Endothelial cell of umbilical vein (primary cell): ENCODE measurements at regions not wholly inside any gene's neighbourhood (a gene's known extent, or its start where the extent isn't known, plus 50 kb on each side); places are given as distances from the start of the nearest gene placed in this dataset.
"Not testable (repeated sequence)": the region's sequence is repeated elsewhere in the genome, so short reads cannot be mapped to it uniquely, and the experiment has no call there.

Experiments used
- BruUV-seq: library from RNA; stranded (reverse); fragments of 400-500 nt; replicated peaks from 2 replicates; lab custom pipeline; 2021; lab: Mats Ljungman, UMichigan
- CTCF ChIA-PET: fragments of 300-600, 350-600 bp; sonication (Branson Sonifier 250); formaldehyde crosslinking; loops from one replicate; lab custom pipeline; 2021; ENCODE audit warnings: antibody characterized with exemption, inconsistent platforms; lab: Charles Lee
- POLR2A ChIA-PET: fragments of 300-600, 350-600 bp; sonication (Branson Sonifier 250); formaldehyde crosslinking; loops from one replicate; lab custom pipeline; 2021; ENCODE audit warnings: antibody characterized with exemption, inconsistent platforms; lab: Charles Lee
- DNase-seq: peaks from one replicate; pipeline ENCODE4 v3.0.0-alpha.2; 2011; ENCODE audit warnings: low read depth, low spot score
- FAIRE-seq: peaks from 2 replicates; lab custom pipeline; 2011; peaks lifted over from hg19 to GRCh38; lab: Jason Lieb, UNC
- H2AFZ ChIP-seq: 2 replicates; pipeline ENCODE4 v1.6.0; 2012; ENCODE audit warnings: low read depth, low read length, control low read depth, inconsistent platforms
- H3K27ac ChIP-seq: 2 replicates; pipeline ENCODE4 v1.5.1; 2011; ENCODE audit warnings: low read depth, mild to moderate bottlenecking, control low read depth, low read length, moderate library complexity; ENCODE audit not compliant: insufficient read depth
- H3K27me3 ChIP-seq, 2 experiments: 2 replicates each; pipeline versions ENCODE4 v1.6.0 to v1.6.1; 2011; ENCODE audit warnings: low read length in 2 of 2, mixed read lengths in 1 of 2; ENCODE audit not compliant: control insufficient read depth in 2 of 2, insufficient read depth in 2 of 2
- H3K36me3 ChIP-seq, 2 experiments: 2 replicates in 1 of 2; 3 replicates in 1 of 2; pipeline ENCODE4 v1.5.1; 2011; ENCODE audit warnings: low read length in 2 of 2, mild to moderate bottlenecking in 1 of 2, moderate library complexity in 1 of 2; ENCODE audit not compliant: control insufficient read depth in 2 of 2, insufficient read depth in 2 of 2; ENCODE audit errors: extremely low read depth in 1 of 2
- H3K4me1 ChIP-seq: 3 replicates; pipeline ENCODE4 v1.5.1; 2011; ENCODE audit warnings: mild to moderate bottlenecking, low read length; ENCODE audit not compliant: control insufficient read depth, insufficient read depth; ENCODE audit errors: extremely low read depth
- H3K4me2 ChIP-seq: 2 replicates; pipeline ENCODE4 v1.6.1; 2011; ENCODE audit warnings: low read length, control low read depth, mixed read lengths; ENCODE audit not compliant: insufficient read depth
- H3K4me3 ChIP-seq, 3 experiments: fragments of 200-600 bp in 1 of 3; sonication (generic), shearing (Covaris generic) in 1 of 3; replicated peaks in 1 of 3; 2 replicates each; pipeline ENCODE4 v1.5.1; 2011 to 2016; ENCODE audit warnings: control low read depth in 3 of 3, low read length in 3 of 3, mild to moderate bottlenecking in 2 of 3, inconsistent platforms in 1 of 3, low read depth in 1 of 3, moderate library complexity in 1 of 3; ENCODE audit not compliant: insufficient read depth in 1 of 3
- H3K79me2 ChIP-seq: 2 replicates; pipeline ENCODE4 v1.6.0; 2012; ENCODE audit warnings: low read length, inconsistent platforms; ENCODE audit not compliant: control insufficient read depth, insufficient read depth
- H3K9ac ChIP-seq: replicated peaks from 2 replicates; pipeline ENCODE3; 2011; ENCODE audit warnings: low read length, control low read depth; ENCODE audit not compliant: insufficient read depth; ENCODE audit errors: extremely low read depth
- H3K9me1 ChIP-seq: replicated peaks from 3 replicates; pipeline ENCODE4 v1.6.0; 2011; ENCODE audit warnings: mild to moderate bottlenecking, low read length; ENCODE audit not compliant: control insufficient read depth, insufficient read depth; ENCODE audit errors: extremely low read depth
- H3K9me3 ChIP-seq: replicated peaks from 2 replicates; pipeline ENCODE4 v1.5.1; 2012; ENCODE audit warnings: low read length, inconsistent platforms; ENCODE audit not compliant: control insufficient read depth, insufficient read depth
- H4K20me1 ChIP-seq: replicated peaks from 2 replicates; pipeline ENCODE3; 2011; ENCODE audit warnings: mild to moderate bottlenecking, low read length; ENCODE audit not compliant: control insufficient read depth, insufficient read depth; ENCODE audit errors: extremely low read depth
- EZH2 ChIP-seq: IDR thresholded peaks from 2 replicates; pipeline ENCODE4 v1.6.1; 2012; ENCODE audit warnings: borderline replicate concordance, low read depth, mild to moderate bottlenecking, moderate library complexity, low read length, inconsistent platforms; ENCODE audit not compliant: severe bottlenecking
- MYC ChIP-seq: IDR thresholded peaks from one replicate; pipeline ENCODE4 v1.6.1; 2011; ENCODE audit warnings: mild to moderate bottlenecking, low read depth, low read length
- POLR2A ChIP-seq: IDR thresholded peaks from 2 replicates; pipeline ENCODE4 v1.6.1; 2012; ENCODE audit warnings: low read depth, mild to moderate bottlenecking, control low read depth, low read length
- POLR2AphosphoS5 ChIP-seq: IDR thresholded peaks from 2 replicates; pipeline ENCODE4 v1.6.1; 2012; ENCODE audit warnings: low read depth, mild to moderate bottlenecking, control low read depth, low read length, moderate library complexity; ENCODE audit not compliant: insufficient read depth
- dilution Hi-C: fragments of 300-500 bp; cut with MboI; formaldehyde crosslinking; loops from one replicate; pipeline ENCODE4 v1.15.0; 2019; ENCODE audit warnings: low sequenced_read_pairs; ENCODE audit not compliant: extremely low pct_ligation_motif_present
- intact Hi-C: fragments of 100-400 bp; cut with micrococcal nuclease; formaldehyde crosslinking; loops from one replicate; pipeline ENCODE4 v1.10.0; 2022
- TF ChIP-seq, protein P1 (sequence below), 2 donors: IDR thresholded peaks; 1 replicate in 1 of 2; 2 replicates in 1 of 2; pipeline ENCODE4 v1.5.1; 2011; ENCODE audit warnings: low read length in 2 of 2, mild to moderate bottlenecking in 2 of 2, moderate library complexity in 2 of 2, control low read depth in 1 of 2, inconsistent platforms in 1 of 2, low read depth in 1 of 2; ENCODE audit not compliant: insufficient read depth in 1 of 2; ENCODE audit errors: extremely low read depth in 1 of 2

DNA sequence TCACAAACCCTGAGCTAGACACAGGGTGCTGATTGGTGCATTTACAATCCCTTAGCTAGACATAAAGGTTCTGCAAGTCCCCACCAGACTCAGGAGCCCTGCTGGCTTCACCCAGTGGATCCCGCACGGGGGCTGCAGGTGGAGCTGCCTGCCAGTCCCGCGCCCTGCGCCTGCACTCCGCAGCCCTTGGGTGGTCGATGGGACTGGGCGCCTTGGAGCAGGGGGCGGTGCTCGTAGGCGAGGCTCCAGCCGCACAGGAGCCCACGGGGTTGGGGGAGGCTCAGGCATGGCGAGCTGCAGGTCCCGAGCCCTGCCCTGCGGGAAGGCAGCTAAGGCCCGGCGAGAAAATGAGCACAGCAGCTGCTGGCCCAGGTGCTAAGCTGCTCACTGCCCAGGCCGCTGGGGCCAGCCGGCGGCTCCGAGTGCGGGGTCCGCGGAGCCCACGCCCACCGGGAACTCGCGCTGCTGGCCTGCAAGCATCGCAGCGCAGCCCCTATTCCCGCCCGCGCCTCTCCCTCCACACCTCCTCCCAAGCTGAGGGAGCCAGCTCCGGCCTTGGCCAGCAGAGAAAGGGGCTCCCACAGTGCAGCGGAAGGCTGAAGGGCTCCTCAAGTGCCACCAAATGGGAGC lies 155.2 kb downstream of the SLC25A46 start:
- H3K4me2 ChIP-seq, H3K9ac ChIP-seq, H2AFZ ChIP-seq, intact Hi-C loops, POLR2A ChIA-PET, dilution Hi-C loops, H3K36me3 ChIP-seq, BruUV-seq, H3K27ac ChIP-seq, H3K4me3 ChIP-seq, H3K9me3 ChIP-seq, CTCF ChIA-PET, FAIRE-seq, DNase-seq, H3K27me3 ChIP-seq, H4K20me1 ChIP-seq, H3K9me1 ChIP-seq, H3K4me1 ChIP-seq, H3K79me2 ChIP-seq: not testable (repeated sequence)

DNA sequence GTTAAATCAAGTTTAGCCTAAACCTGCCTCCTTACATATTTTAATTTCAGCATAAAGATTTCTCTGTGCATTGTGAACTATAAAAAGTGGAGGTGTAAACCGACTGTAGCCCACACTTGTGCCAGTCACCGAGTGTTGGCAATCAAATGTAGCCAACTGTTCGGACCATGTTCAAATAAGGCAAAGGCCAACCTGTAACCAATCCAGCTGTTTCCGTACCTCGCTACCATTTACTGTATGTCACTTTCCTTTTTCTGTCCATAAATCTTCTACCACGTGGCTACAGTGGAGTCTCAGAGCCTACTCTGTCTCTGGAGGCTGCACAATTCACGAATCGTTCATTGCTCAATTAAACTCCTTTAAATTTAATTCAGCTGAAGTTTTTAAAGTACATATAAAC lies 156.0 kb downstream of the SLC25A46 start:
- H4K20me1 ChIP-seq: no peaks in the 10 kb centered on the region
- H3K4me3 ChIP-seq: no peak overlapping the region
- no peak overlapping the region for H2AFZ ChIP-seq
- POLR2A ChIA-PET: no interaction called here
- no peaks in the 10 kb centered on the region for H3K36me3 ChIP-seq
- no peak overlapping the region for H3K9ac ChIP-seq
- BruUV-seq: no TSS peak
- intact Hi-C loops: no loop called here
- dilution Hi-C loops: no loop called here
- no peaks in the 10 kb centered on the region for H3K9me3 ChIP-seq
- FAIRE-seq (no peak), DNase-seq (no peak)
- no peaks in the 10 kb centered on the region for H3K79me2 ChIP-seq
- CTCF ChIA-PET: no interaction called here
- H3K9me1 ChIP-seq: no peaks in the 10 kb centered on the region
- H3K4me1 ChIP-seq: no peaks in the 10 kb centered on the region
- no peak overlapping the region for H3K4me2 ChIP-seq
- H3K27me3 ChIP-seq: no peaks in the 10 kb centered on the region
- H3K27ac ChIP-seq: no peak overlapping the region
- TF ChIP-seq POLR2A (no peak), POLR2AphosphoS5 (no peak), MYC (no peak), EZH2 (no peak)
- TF ChIP-seq, protein P1, sequence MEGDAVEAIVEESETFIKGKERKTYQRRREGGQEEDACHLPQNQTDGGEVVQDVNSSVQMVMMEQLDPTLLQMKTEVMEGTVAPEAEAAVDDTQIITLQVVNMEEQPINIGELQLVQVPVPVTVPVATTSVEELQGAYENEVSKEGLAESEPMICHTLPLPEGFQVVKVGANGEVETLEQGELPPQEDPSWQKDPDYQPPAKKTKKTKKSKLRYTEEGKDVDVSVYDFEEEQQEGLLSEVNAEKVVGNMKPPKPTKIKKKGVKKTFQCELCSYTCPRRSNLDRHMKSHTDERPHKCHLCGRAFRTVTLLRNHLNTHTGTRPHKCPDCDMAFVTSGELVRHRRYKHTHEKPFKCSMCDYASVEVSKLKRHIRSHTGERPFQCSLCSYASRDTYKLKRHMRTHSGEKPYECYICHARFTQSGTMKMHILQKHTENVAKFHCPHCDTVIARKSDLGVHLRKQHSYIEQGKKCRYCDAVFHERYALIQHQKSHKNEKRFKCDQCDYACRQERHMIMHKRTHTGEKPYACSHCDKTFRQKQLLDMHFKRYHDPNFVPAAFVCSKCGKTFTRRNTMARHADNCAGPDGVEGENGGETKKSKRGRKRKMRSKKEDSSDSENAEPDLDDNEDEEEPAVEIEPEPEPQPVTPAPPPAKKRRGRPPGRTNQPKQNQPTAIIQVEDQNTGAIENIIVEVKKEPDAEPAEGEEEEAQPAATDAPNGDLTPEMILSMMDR (IDR thresholded peaks at IDR 0.05; ENCODE audit: extremely low read depth in 1 of 2, insufficient read depth in 1 of 2, low read depth in 1 of 2, low read length in 2 of 2): no peak
